Stimulated activated memory B cell treated with anti-CD40 and anti-IgM and Interleukin-4, amounts not matched to agents 10 μg/mL and 1 μg/mL and 100 μg/mL, for 72 hours (primary cell): ENCODE measurements at regions not wholly inside any gene's neighbourhood (a gene's known extent, or its start where the extent isn't known, plus 50 kb on each side); places are given as distances from the start of the nearest gene placed in this dataset.
"Not testable (repeated sequence)": the region's sequence is repeated elsewhere in the genome, so short reads cannot be mapped to it uniquely, and the experiment has no call there.

ENCODE experiments used
- ATAC-seq: fragments of 150-1000 bp; cut with Tn5 transposase; 2 replicates; pipeline ENCODE4 v1.10.0; 2021
- H3K27ac Mint-ChIP-seq: one replicate; pipeline ENCODE4 v1.8.0; 2022; ENCODE audit warnings: mild to moderate bottlenecking, mixed read lengths
- H3K27me3 Mint-ChIP-seq: one replicate; pipeline ENCODE4 v1.8.0; 2022; ENCODE audit warnings: mixed read lengths
- H3K36me3 Mint-ChIP-seq: one replicate; pipeline ENCODE4 v1.8.0; 2022; ENCODE audit warnings: mixed read lengths
- H3K4me1 Mint-ChIP-seq: one replicate; pipeline ENCODE4 v1.8.0; 2022; ENCODE audit warnings: mixed read lengths
- H3K4me3 Mint-ChIP-seq: one replicate; pipeline ENCODE4 v1.8.0; 2022; ENCODE audit warnings: mild to moderate bottlenecking, moderate library complexity, mixed read lengths
- H3K9me3 Mint-ChIP-seq: one replicate; pipeline ENCODE4 v1.8.0; 2022; ENCODE audit warnings: mixed read lengths

DNA sequence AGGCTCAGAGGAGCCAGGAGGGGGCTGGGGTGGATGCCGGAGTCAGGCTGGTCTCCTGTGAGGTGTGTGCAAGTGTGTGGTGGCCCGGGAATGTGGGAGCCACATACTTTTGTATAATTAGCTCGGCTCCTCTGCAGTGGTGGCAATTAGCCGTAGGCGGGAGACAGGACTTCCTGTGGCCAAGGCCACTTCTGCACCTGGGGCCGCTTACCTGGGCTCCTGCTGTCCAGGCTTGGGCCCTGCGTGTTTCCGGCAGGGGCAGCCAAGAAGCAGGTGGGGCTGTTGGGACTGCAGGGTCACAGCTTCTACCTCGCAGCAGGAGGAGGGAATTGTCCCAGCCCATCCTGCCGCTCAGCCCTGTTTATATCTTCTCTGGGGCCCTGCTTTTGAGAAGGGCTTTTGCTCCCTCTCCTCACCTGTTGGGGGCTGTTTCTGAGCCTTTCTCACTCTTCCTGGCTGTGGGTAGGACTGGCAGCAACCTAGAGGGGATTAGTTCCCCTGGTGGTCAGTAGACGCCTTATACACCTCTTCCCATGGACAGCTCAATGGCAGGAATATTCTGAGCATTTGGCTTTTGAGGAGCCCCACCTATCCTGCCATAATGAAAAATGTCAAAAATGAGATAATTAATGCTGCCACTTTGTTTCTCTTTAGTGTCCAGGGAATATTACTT lies 145.4 kb upstream of the PITX1 start:
- Mint-ChIP-seq H3K27ac (no peak overlapping the region), H3K4me1 (peaks cover 13% of the 10 kb centered on the region), H3K4me3 (no peak overlapping the region), H3K36me3 (no peaks in the 10 kb centered on the region), H3K9me3 (no peaks in the 10 kb centered on the region), H3K27me3 (peaks cover 44% of the 10 kb centered on the region)
- ATAC-seq, result no peak

DNA sequence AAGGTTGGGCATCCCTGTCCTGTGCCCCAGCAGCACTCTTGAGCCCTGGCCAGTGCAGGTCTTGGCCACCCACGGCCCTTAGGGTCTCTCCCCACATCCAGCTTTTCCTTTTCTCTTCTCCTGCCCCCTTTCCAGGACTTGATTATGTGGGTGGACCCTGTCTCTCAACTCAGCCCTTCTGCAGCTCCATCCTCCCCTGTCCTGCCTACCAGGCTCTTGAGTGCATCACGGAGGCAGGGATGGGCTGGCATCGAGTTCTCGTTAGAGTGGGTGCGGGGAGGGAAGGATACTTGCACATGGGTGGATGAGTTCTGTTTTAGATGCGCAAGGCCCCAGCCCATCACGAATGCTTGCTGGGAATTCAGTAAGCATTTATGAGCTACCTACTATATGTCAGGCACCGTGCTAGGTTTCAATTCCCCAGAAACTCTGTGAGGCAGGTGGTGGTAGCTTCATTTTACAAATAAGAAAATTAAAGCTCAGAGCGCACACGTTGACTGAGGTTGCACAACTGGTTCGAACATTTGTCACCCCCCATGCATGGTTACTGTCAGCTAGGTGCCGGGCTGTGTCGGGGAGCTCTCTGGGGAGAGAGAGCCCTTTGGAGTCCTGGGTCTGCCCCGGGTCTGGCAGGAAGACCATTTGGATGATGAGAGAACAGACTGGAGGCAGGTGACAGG lies 144.6 kb upstream of the PITX1 start:
- Mint-ChIP-seq H3K9me3 (no peaks in the 10 kb centered on the region), H3K27ac (no peak overlapping the region), H3K27me3 (peaks cover 52% of the 10 kb centered on the region), H3K4me1 (peaks cover 13% of the 10 kb centered on the region), H3K4me3 (no peak overlapping the region), H3K36me3 (no peaks in the 10 kb centered on the region)
- ATAC-seq, result no peak

DNA sequence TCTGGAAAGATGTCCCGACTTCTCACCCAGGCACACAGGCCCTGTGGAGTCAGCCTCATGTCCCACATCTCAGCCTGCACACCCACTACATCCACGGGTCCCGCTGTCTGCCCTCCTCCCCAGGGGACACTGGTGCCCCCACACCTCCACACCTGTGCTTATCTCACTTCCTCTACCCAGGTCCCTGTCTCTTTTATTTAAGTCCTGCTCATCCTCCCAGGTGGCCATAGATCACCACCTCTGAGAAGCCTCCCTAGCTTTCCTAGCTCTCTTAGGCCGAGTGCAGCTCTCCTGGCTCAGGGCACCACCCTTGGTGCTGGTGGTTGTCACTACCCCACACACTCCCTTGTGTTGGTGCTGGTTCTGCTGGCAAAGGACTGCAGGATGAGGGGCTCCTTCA lies 143.6 kb upstream of the PITX1 start:
- no peak overlapping the region for H3K27ac Mint-ChIP-seq
- H3K27me3 Mint-ChIP-seq, result peaks cover 60% of the 10 kb centered on the region
- ATAC-seq, result no peak
- no peaks in the 10 kb centered on the region for H3K9me3 Mint-ChIP-seq
- peaks cover 13% of the 10 kb centered on the region for H3K4me1 Mint-ChIP-seq
- no peaks in the 10 kb centered on the region for H3K36me3 Mint-ChIP-seq
- H3K4me3 Mint-ChIP-seq, result no peak overlapping the region

DNA sequence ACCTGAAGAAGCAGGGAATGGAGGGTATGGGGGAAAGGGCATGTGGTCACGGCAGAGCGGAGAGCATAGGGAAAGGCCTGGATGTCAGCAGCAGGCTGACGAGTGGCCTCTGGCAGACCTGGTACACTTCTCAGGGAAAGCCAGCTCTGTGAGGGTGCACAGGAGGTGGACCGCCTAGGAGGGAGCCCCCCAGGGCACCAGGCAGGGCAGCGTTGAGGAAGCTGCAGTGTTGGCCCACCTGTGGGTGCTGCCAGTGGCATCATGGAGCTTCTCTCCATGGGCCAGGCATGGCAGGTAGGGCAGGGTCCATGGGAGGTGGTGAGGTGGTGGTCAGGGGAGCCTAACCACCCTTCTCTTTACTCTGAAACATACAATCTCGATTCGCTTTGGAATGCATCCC lies 143.0 kb upstream of the PITX1 start:
- Mint-ChIP-seq H3K9me3 (no peaks in the 10 kb centered on the region), H3K27me3 (peaks cover 66% of the 10 kb centered on the region), H3K27ac (no peak overlapping the region), H3K4me1 (peaks cover 13% of the 10 kb centered on the region), H3K4me3 (no peak overlapping the region), H3K36me3 (no peaks in the 10 kb centered on the region)
- no peak for ATAC-seq

DNA sequence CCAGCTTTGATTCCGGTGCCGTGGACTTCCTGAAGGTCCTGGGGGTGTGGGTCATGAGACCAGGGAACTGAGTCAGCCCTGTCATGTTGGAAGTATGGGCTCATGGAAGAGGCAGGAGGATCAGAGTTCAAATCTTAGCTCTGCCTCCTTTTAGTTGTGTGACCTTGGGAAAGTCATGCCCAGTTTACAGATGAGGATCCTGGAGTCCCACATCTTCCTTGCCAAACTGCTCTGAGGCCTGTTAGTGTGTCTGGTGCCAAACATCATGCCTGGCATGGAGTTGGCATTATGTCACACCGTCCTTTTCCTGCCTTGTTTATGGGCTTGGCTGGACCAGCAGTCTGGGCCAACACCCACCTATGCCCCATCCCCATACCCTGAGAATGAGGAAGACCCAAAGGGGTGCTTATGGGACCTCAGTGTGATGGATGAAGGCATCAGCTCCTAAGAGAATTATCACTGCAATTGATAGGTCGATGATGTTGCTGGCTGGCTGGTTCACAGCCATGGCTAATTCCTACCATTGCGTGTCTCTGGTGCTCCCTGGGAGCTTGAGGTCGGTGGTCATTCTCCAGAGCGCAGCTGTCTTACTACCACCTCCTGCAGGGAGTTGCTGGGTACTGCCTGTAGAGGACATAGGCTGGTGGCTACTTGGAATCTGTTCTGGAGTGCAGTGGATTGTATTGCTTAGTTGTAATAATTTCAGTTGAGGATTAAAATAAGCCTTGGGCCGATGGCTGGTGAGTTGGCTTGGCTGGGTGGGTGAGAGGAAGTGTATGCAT lies 140.5 kb upstream of the PITX1 start:
- H3K36me3 Mint-ChIP-seq, result no peaks in the 10 kb centered on the region
- no peak overlapping the region for H3K27ac Mint-ChIP-seq
- H3K9me3 Mint-ChIP-seq, result no peaks in the 10 kb centered on the region
- no peak overlapping the region for H3K4me3 Mint-ChIP-seq
- peaks cover 82% of the 10 kb centered on the region for H3K27me3 Mint-ChIP-seq
- peaks cover 13% of the 10 kb centered on the region for H3K4me1 Mint-ChIP-seq
- no peak for ATAC-seq

DNA sequence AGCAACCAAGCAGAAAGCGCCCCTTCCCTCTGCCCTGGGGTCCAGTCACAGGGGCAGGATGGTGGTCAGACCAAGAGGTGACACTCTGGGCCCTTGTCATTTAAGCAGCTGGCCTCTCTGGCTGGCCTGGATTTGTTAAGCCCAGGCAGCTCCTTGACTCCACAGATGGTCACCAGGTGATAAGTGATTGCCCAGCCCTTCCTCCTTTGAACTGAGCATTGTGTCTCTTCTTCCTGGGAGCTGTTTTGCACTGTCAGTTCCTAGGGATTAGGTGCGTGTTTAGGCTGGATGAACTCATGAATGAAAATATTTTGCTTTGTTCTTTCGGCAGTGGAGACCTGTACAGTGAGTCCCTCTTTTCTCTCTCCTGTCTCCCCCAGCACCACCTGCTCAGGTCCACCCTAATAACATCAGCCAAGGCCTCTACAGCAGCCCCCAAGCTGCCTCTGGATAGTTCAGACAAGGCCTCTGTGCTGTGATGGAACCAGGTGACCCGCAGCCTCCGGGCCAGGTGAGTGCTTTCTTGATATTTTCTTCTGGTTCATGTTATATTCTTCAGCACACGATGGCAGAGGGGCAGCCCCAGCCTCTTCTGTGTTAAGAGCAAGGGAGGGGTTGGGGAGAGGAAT lies 139.7 kb upstream of the PITX1 start:
- Mint-ChIP-seq H3K4me1 (peaks cover 13% of the 10 kb centered on the region), H3K4me3 (no peak overlapping the region), H3K27ac (no peak overlapping the region), H3K9me3 (no peaks in the 10 kb centered on the region), H3K27me3 (peaks cover 78% of the 10 kb centered on the region), H3K36me3 (no peaks in the 10 kb centered on the region)
- no peak for ATAC-seq

DNA sequence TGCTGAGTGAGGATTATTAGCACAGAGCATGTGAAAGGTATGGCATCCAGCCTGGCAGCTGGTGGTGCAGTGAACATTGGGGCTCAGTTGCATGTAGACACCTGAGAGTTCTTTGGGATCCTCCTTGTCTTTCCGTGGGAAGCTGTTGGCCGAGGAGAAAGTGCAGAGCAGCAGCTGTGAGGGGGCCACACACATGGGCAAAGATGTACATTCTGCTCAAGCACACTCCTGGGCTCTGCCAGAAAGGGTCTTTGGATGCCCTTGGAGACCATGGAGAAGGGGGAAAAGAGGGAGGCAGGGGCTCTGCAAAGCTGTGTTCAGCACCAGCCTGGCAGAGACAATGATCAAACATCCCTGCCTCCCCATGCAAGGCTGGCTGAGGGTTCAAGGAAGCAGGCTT lies 138.7 kb upstream of the PITX1 start:
- peaks cover 72% of the 10 kb centered on the region for H3K27me3 Mint-ChIP-seq
- H3K9me3 Mint-ChIP-seq, result no peaks in the 10 kb centered on the region
- no peak for ATAC-seq

DNA sequence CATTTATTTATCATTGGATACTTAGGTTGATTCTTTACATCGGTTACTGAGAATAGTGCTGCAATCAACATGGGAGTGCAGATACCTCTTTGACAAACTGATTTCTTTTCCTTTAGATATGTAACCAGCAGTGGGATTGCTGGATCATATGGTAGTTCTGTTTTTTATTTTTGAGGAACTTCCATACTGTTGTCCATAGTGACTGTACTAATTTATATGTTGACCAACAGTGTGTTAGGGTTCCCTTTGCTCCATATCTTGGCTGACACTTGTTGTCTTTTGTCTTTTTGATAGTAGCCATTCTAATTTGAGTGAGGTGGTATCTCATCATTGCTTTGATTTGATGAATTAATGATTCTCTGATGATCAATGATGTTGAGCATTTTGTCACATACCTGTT lies 137.3 kb upstream of the PITX1 start:
- Mint-ChIP-seq H3K4me3 (no peak overlapping the region), H3K36me3 (no peaks in the 10 kb centered on the region), H3K9me3 (no peaks in the 10 kb centered on the region), H3K4me1 (no peaks in the 10 kb centered on the region), H3K27me3 (peaks cover 67% of the 10 kb centered on the region), H3K27ac (no peak overlapping the region)
- ATAC-seq, result no peak

More for the DNA sequence above, 138.7 kb upstream of the PITX1 start:
- Mint-ChIP-seq H3K36me3 (no peaks in the 10 kb centered on the region), H3K4me3 (no peak overlapping the region), H3K4me1 (peaks cover 4% of the 10 kb centered on the region), H3K27ac (no peak overlapping the region)

DNA sequence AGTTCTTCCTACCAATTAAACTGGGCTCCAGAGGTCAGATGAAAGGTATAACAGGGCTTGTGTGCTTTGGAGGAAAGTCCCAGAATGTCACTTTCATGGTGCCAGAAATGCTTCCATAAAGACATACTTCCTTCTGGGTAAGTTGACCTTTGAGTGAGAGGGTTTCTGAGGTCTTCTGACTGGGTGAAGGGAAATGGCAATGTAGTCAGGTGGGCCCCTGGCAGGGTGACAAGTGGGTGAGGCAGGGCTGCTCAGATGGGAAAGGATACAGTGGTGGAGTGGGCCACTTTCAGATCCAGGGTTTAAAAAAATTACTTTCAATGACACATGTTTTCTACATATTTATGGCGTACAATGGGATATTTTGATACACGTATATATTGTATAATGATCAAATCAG lies 136.5 kb upstream of the PITX1 start:
- no peak overlapping the region for H3K4me3 Mint-ChIP-seq
- no peak for ATAC-seq
- no peaks in the 10 kb centered on the region for H3K9me3 Mint-ChIP-seq
- H3K36me3 Mint-ChIP-seq, result no peaks in the 10 kb centered on the region
- H3K27ac Mint-ChIP-seq, result no peak overlapping the region
- H3K4me1 Mint-ChIP-seq, result no peaks in the 10 kb centered on the region
- peaks cover 71% of the 10 kb centered on the region for H3K27me3 Mint-ChIP-seq

DNA sequence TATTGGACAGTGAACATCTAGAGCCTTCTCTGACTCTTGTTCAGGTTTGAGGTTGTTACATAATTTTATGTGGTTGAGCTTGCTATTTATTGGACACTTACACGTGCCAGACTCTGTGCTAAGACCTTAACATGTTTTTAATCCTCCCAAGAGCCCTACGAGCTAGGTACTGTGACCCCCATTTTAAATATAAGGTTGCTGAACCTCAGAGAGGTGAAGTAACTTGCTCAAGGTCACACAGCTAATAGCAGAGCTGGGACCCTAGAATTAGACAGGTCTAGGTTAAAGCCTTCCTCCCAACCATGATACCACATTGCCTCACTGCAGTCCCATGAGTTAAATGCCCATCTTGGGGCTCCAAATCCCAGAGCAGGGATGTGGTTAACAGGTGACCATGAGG lies 135.7 kb upstream of the PITX1 start:
- peaks cover 3% of the 10 kb centered on the region for H3K9me3 Mint-ChIP-seq
- no peaks in the 10 kb centered on the region for H3K36me3 Mint-ChIP-seq
- no peak for ATAC-seq
- H3K27ac Mint-ChIP-seq, result no peak overlapping the region
- H3K4me3 Mint-ChIP-seq, result no peak overlapping the region
- no peaks in the 10 kb centered on the region for H3K4me1 Mint-ChIP-seq
- peaks cover 76% of the 10 kb centered on the region for H3K27me3 Mint-ChIP-seq

DNA sequence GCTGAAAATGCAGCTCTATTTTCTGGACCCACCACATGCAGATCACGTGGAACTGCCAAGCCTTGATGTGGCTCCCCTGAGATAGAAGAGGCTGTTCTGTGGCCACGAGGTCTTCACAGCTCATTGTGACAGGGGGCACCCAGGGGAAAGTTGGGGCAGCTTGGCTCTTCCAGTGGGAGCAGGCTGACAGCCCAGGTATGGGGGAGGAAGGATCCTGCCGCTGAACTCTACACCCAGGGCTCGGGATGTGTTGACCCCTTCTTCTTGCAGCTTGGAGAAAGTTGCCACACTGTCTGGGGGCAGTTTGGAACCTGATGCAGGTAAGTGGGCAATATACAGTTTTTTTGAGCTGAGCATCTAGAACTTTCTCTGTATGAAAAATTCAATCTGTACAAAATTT lies 133.6 kb upstream of the PITX1 start:
- no peak for ATAC-seq
- peaks cover 73% of the 10 kb centered on the region for H3K27me3 Mint-ChIP-seq
- no peaks in the 10 kb centered on the region for H3K36me3 Mint-ChIP-seq
- H3K9me3 Mint-ChIP-seq, result peaks cover 10% of the 10 kb centered on the region
- H3K27ac Mint-ChIP-seq, result no peak overlapping the region
- H3K4me3 Mint-ChIP-seq, result no peak overlapping the region
- no peaks in the 10 kb centered on the region for H3K4me1 Mint-ChIP-seq

DNA sequence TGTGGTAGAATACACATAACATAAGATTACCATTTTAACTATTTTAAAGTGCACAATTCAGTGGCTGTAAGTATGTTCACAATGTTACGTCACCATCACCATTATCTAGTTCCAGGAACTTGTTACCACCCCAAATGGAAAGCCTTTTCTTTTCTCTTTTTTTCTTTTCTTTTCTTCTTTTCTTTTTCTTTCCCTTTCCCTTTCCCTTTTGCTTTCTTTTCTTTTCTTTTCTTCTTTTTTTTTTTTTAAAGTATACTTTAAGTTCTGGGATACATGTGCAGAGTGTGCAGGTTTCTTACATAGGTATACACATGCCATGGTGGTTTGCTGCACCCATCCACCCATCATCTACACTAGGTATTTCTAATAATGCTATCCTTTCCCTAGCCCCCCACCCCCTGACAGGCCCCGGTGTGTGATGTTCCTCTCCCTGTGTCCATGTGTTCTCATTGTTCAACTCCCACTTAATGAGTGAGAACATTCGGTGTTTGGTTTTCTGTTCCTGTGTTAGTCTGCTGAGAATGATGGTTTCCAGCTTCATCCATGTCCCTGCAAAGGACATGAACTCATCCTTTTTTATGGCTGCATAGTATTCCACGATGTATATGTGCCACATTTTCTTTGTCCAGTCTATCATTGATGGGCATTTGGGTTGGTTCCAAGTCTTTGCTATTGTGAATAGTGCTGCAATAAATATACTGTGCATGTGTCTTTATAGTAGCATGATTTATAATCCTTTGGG lies 131.0 kb upstream of the PITX1 start:
- not testable (repeated sequence) for H3K27ac Mint-ChIP-seq, ATAC-seq, H3K4me1 Mint-ChIP-seq, H3K4me3 Mint-ChIP-seq, H3K36me3 Mint-ChIP-seq
- peaks cover 13% of the 10 kb centered on the region for H3K9me3 Mint-ChIP-seq
- H3K27me3 Mint-ChIP-seq, result peaks cover 58% of the 10 kb centered on the region

DNA sequence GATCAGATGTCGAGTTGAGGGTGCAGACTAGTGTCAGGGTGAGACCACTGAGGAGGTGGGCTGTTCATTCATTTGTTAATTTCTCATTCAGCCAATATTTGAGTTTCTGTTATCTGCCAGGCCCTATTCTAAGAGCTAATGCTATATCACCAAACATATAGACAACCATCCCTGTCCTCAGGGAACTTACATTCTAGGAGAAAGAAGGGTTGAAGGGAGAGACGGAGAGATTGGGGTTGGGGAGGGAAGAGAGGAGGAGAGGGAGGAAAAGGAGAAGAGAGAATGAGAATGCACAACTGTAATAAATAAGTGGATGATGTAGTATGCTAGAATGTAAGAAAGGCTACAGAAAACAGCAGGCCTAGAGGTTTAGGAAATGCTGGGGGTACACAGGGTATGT lies 129.9 kb upstream of the PITX1 start:
- ATAC-seq, result no peak
- Mint-ChIP-seq H3K36me3 (no peaks in the 10 kb centered on the region), H3K27ac (no peak overlapping the region), H3K4me3 (no peak overlapping the region), H3K9me3 (peaks cover 16% of the 10 kb centered on the region), H3K4me1 (no peaks in the 10 kb centered on the region), H3K27me3 (peaks cover 56% of the 10 kb centered on the region)

DNA sequence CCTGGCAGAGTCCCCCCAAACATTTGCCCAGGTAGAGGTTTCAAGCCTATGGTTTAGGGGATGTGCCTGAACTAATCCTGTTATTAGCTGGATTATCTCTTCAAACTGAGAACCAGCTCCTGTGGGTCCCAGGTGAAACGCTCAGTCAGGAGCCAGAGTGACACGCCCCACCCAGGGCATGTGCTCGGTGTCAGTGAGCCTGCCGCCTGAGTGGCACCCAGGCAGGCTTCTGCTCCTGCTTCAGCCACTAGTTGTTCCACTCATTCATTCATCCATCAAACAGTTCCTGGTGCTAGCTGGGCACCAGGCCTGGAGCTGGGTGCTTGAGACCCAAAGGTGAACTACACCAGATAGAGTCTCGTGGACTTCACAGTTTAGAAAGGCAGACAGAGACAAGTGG lies 129.4 kb upstream of the PITX1 start:
- H3K4me1 Mint-ChIP-seq, result no peaks in the 10 kb centered on the region
- H3K27ac Mint-ChIP-seq, result no peak overlapping the region
- ATAC-seq, result no peak

More for the DNA sequence above, 129.4 kb upstream of the PITX1 start:
- H3K27me3 Mint-ChIP-seq, result peaks cover 51% of the 10 kb centered on the region
- no peaks in the 10 kb centered on the region for H3K36me3 Mint-ChIP-seq
- no peak overlapping the region for H3K4me3 Mint-ChIP-seq
- H3K9me3 Mint-ChIP-seq, result peaks cover 16% of the 10 kb centered on the region
